Activated CD4-positive, CD25-positive, alpha-beta regulatory T cell treated with anti-CD3 and anti-CD28 coated beads, Interleukin-2, amount 50 U/mL, for 24 hours (primary cell): ENCODE measurements at regions not wholly inside any gene's neighbourhood (a gene's known extent, or its start where the extent isn't known, plus 50 kb on each side); places are given as distances from the start of the nearest gene placed in this dataset.

Experiments
- ATAC-seq, 2 donors: fragments of 150-1000 bp; cut with Tn5 transposase; one replicate each; pipeline ENCODE4 v1.10.0; 2021; ENCODE audit warnings: mild to moderate bottlenecking in 1 of 2, moderate library complexity in 1 of 2

GRCh38 chr4:38230821-38231563, 270.8 kb downstream of the PTTG2 start:
- no peak for ATAC-seq

- no peak for ATAC-seq
These were observed 271.4 kb downstream of the PTTG2 start for GRCh38 chr4:38231626-38232025.

- ATAC-seq, result peak; percentile 82 to 83
These were observed 272.5 kb downstream of the PTTG2 start for GRCh38 chr4:38232741-38233140.

- no peak for ATAC-seq
These were observed 273.7 kb downstream of the PTTG2 start for GRCh38 chr4:38233727-38234480.

- no peak for ATAC-seq
These were observed 275.2 kb downstream of the PTTG2 start for GRCh38 chr4:38235354-38235753.

- ATAC-seq, result no peak
These were observed 275.8 kb downstream of the PTTG2 start for GRCh38 chr4:38236003-38236402.

GRCh38 chr4:38236503-38236902, 276.3 kb downstream of the PTTG2 start:
- ATAC-seq, result no peak

- no peak for ATAC-seq
These were observed 276.9 kb downstream of the PTTG2 start for GRCh38 chr4:38237139-38237538.

GRCh38 chr4:38241541-38241940, 281.3 kb downstream of the PTTG2 start:
- ATAC-seq, result no peak

- ATAC-seq, result no peak
These were observed 281.9 kb downstream of the PTTG2 start for GRCh38 chr4:38242101-38242500.

- ATAC-seq, result peak in 1 of 2 donors; percentile 41
These were observed 282.7 kb downstream of the PTTG2 start for GRCh38 chr4:38242822-38243387.

GRCh38 chr4:38243388-38244053, 283.3 kb downstream of the PTTG2 start:
- ATAC-seq, result no peak

GRCh38 chr4:38254825-38255224, 294.6 kb downstream of the PTTG2 start:
- ATAC-seq, result no peak

GRCh38 chr4:38255572-38255971, 295.4 kb downstream of the PTTG2 start:
- ATAC-seq, result no peak

GRCh38 chr4:38266616-38267015, 306.4 kb downstream of the PTTG2 start:
- peak; percentile 99 for ATAC-seq

- ATAC-seq, result no peak
These were observed 308.1 kb downstream of the PTTG2 start for GRCh38 chr4:38268108-38268820.

GRCh38 chr4:38268837-38269236, 308.6 kb downstream of the PTTG2 start:
- ATAC-seq, result no peak

GRCh38 chr4:38273407-38273806, 313.2 kb downstream of the PTTG2 start:
- no peak for ATAC-seq

- ATAC-seq, result no peak
These were observed 315.3 kb downstream of the PTTG2 start for GRCh38 chr4:38275331-38276100.

- no peak for ATAC-seq
These were observed 318.1 kb downstream of the PTTG2 start for GRCh38 chr4:38278255-38278654.

GRCh38 chr4:38279077-38279476, 318.9 kb downstream of the PTTG2 start:
- no peak for ATAC-seq
